Lower leg skin (tissue), 3 donors: ENCODE measurements at regions not wholly inside any gene's neighbourhood (a gene's known extent, or its start where the extent isn't known, plus 50 kb on each side); places are given as distances from the start of the nearest gene placed in this dataset.

Experiments used
- CTCF ChIP-seq, 3 donors: fragments of 450-650 bp; IDR thresholded peaks; one replicate each; pipeline ENCODE4 v1.5.1; 2016; ENCODE audit warnings: antibody characterized with exemption in 3 of 3, mild to moderate bottlenecking in 3 of 3, moderate library complexity in 2 of 3
- POLR2A ChIP-seq, 2 donors: fragments of 450-650 bp; IDR thresholded peaks; one replicate each; pipeline ENCODE4 v1.6.1; 2016 to 2017; ENCODE audit warnings: antibody characterized with exemption in 2 of 2, mild to moderate bottlenecking in 1 of 2, moderate library complexity in 1 of 2

- TF ChIP-seq CTCF (IDR thresholded peaks at IDR 0.05): no peak
- no peak for TF ChIP-seq POLR2A (IDR thresholded peaks at IDR 0.05)
Observed at GRCh38 chr19:7400815-7401214, 52.1 kb downstream of the ARHGEF18 start.
